ENCODE measurements at regions not wholly inside any gene's neighbourhood (a gene's known extent, or its start where the extent isn't known, plus 50 kb on each side); places are given as distances from the start of the nearest gene placed in this dataset.

DNA sequence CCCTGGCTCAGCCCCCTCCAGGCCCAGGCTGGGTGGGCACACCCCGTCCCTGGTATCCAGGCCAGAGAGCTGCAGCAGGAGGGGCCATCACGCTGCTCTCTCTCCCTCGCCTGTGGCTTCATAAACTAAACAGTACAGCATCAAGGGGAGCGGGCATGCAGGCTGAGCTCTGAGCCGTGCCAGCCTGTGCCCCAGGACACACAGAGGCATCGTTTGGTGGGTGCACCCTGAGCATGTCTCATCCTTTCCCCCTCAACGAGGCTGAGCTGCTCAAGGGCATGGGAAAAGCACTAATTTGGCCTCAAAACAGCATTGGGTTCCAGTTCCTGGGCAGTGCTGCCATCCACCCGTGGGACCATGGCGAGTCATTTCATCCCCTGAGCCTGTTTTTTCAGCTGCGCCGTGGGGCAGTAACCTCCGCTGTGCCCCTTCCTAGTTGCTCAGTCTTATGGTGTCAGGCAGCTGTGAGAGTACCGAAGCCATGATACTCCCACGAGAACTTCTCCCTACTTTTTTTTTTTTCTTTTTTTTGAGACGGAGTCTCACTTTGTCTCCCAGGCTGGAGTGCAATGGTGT is 79.6 kb downstream of the CPN2 start:
- no peak for TF ChIP-seq CTCF (IDR thresholded peaks at IDR 0.05; ENCODE audit: insufficient read depth, low read length)
- no peak for DNase-seq (ENCODE audit: low read depth)
- H3K4me3 ChIP-seq (ENCODE audit: low read depth, low read length) = no peak overlapping the region

DNA sequence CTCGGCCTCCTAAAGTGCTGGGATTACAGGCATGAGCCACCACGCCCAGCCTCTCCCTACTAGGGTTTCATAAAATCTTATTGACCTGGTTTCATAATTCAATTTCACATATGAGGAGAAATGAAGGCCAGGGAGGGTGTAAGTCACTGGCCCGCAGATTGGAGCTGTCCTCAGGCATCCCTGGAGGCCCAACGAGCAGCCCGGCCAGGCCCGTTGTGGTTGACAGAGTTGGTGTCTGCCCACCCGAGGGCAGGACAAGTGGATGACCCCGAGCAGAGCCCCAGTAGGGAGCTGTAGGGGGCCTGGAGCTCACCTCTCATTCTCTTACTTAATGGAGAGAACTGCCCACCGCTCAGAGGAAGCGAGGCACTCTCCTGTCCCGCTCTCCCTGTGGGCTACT is 78.9 kb downstream of the CPN2 start:
- no peak overlapping the region for H3K4me3 ChIP-seq (ENCODE audit: low read depth, low read length)
- DNase-seq (ENCODE audit: low read depth) = no peak
- no peak for TF ChIP-seq CTCF (IDR thresholded peaks at IDR 0.05; ENCODE audit: insufficient read depth, low read length)

DNA sequence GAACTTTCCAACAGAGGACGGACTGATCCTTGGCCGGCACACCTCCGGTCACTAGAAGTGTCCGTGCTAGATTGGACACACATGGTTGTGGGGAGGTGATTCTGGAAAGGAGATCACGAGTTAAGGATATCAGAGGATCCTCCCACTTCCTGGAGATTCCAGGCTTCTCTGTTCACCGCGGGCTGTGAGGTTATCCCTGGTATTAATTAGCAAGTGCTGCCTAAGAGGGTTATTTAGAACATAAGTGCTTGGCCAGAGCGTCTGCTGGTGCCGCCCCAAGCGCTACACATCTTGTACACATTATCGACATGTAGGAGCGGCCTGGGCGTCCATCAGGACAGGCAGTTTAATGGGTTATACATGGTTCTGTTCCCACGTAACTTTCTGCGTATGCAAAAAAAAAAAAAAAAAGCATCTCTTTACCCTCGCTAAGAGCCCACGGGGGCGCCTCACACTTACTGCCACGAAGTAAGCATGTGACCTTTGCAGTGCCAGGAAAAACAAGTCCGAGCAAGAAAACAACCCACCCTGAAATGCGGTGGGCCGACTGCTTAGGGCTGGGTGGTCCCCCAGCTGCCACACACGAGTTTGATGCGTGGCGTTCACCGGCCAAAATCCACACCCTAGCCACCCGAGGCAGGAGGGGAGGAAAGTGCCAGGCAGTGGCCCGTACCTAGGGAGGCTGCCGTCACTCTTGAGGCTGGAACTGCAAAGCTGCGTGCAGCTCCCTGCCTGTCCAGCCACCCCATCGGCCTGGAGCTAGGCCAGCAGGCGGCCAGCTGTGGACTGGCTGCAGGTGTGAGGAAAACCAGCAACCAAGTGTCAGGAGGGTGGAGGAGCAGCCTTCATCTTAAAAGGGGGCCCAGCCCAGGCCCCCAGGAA is 78.0 kb downstream of the CPN2 start:
- DNase-seq (ENCODE audit: low read depth) = no peak
- no peak overlapping the region for H3K4me3 ChIP-seq (ENCODE audit: low read depth, low read length)
- TF ChIP-seq CTCF (IDR thresholded peaks at IDR 0.05; ENCODE audit: insufficient read depth, low read length) = no peak

GRCh38 chr3:194273743-194274310 is 77.3 kb downstream of the CPN2 start:
- no peak for TF ChIP-seq CTCF (IDR thresholded peaks at IDR 0.05; ENCODE audit: insufficient read depth, low read length)
- H3K4me3 ChIP-seq (ENCODE audit: low read depth, low read length) = no peak overlapping the region
- no peak for DNase-seq (ENCODE audit: low read depth)

DNA sequence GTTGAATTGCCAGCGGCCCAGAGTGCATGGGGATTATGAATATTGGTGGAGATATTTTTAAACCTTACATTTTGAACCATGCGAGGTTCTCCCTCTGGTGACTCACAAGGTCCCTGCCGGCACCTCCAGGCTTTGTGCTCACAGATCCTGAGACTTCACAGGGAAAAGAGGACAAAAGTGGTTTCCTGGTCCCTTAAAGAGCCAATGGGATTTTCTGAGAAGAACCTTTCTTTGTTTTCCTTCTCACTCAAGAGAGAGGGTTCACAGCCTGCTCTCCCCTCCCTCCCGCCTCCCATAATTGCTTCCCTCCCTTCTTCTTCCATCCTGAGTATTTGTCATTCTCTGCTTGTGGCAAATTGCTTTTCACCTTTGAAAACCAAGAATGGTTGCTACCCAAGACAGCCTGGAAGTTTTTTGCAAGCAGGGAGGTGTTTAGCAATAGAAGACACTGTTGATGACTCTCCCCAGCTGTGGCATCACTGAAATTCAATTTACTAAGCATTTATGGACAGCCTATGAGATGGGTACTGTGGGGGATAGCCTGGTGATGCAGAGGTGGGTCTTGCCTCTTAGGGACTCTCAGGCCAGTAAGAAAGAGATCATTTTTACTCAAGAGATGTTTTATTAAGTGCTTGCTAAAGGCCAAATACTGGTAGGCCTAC is 76.6 kb downstream of the CPN2 start:
- no peak for DNase-seq (ENCODE audit: low read depth)
- no peak overlapping the region for H3K4me3 ChIP-seq (ENCODE audit: low read depth, low read length)
- TF ChIP-seq CTCF (IDR thresholded peaks at IDR 0.05; ENCODE audit: insufficient read depth, low read length) = no peak

DNA sequence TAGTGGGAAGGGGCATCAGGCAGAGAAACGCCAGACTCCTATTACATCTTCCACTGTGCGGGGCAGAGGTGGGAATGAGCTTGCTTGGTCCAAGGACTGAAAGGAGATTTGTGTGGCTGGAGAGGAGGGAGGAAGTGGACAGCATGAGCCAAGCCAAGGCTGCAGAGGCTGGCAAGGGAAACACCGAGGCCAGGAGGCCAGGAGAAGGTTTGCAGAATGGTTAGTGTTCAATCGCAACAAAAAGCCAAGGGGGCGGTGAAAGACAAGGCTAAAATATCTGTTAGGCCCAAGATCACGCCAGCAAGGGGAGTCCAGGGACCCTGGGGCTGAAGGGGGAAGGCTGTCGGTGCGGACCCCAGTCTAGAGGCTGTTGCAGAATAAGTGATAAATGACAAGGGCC is 75.8 kb downstream of the CPN2 start:
- DNase-seq (ENCODE audit: low read depth) = peak; percentile 23
- no peak overlapping the region for H3K4me3 ChIP-seq (ENCODE audit: low read depth, low read length)
- TF ChIP-seq CTCF (IDR thresholded peaks at IDR 0.05; ENCODE audit: insufficient read depth, low read length) = no peak
